Activated CD4-positive, alpha-beta T cell treated with anti-CD3 and anti-CD28 coated beads for 48 hours (primary cell): ENCODE measurements at regions not wholly inside any gene's neighbourhood (a gene's known extent, or its start where the extent isn't known, plus 50 kb on each side); places are given as distances from the start of the nearest gene placed in this dataset.

Source experiments
- DNase-seq: peaks from one replicate; pipeline ENCODE4 v3.0.0-alpha.2; 2020

GRCh38 chr12:124626971-124627411, 59.6 kb upstream of the NCOR2 start:
- no peak for DNase-seq

- no peak for DNase-seq
These were observed 58.7 kb upstream of the NCOR2 start for GRCh38 chr12:124625867-124626675.

- no peak for DNase-seq
These were observed 57.4 kb upstream of the NCOR2 start for GRCh38 chr12:124624823-124625222.

GRCh38 chr12:124623344-124624035, 56.1 kb upstream of the NCOR2 start:
- DNase-seq = no peak

GRCh38 chr12:124622764-124623163, 55.4 kb upstream of the NCOR2 start:
- no peak for DNase-seq

- DNase-seq = no peak
These were observed 54.9 kb upstream of the NCOR2 start for GRCh38 chr12:124622331-124622730.

- no peak for DNase-seq
These were observed 53.9 kb upstream of the NCOR2 start for GRCh38 chr12:124621296-124621660.

GRCh38 chr12:124620606-124621295, 53.3 kb upstream of the NCOR2 start:
- no peak for DNase-seq

GRCh38 chr12:124618291-124618902, 51.0 kb upstream of the NCOR2 start:
- DNase-seq = no peak

- no peak for DNase-seq
These were observed 50.2 kb upstream of the NCOR2 start for GRCh38 chr12:124617615-124618014.
